ENCODE measurements at regions not wholly inside any gene's neighbourhood (a gene's known extent, or its start where the extent isn't known, plus 50 kb on each side); places are given as distances from the start of the nearest gene placed in this dataset.

DNA sequence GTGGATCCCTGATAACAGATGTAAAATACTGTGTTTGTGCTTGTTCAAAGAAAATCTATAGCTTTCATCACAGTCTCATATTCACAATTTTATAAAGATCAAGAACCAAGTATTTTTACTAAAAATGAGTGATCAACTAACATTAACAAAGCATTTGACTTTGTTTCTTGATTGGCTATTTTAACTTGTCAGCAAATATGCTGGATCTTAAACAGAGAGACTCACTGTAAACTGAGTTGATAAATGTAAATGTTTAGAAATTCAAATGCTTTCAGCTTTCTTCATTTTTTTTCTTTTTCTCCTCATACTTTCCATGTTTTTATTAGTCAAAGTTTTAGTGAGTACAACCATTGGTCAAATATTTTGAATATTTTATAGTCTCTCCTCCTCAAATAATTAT is 923.0 kb upstream of the NR2F2 start:
- no peak for FAIRE-seq
- no peak for DNase-seq (ENCODE audit: insufficient read length, low spot score)

DNA sequence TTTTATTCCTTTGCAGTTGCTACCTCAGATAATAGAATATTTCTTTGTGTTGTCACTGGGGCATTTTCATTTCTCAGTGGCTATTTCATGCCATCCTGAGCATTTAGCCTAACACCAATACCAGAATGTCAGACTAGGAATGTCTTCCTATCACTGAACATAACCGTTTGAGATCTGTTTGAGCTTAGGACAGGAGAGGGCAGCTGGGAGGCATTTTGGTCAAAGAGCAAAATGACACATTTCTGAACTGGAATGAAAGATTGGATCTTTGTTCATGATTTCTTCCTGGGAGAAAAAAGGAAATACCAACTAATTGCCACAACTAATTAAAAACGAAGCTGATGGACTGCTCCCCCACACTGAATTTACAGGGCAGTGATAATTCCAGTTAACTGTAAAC is 921.3 kb upstream of the NR2F2 start:
- FAIRE-seq, result no peak
- no peak for DNase-seq (ENCODE audit: insufficient read length, low spot score)

DNA sequence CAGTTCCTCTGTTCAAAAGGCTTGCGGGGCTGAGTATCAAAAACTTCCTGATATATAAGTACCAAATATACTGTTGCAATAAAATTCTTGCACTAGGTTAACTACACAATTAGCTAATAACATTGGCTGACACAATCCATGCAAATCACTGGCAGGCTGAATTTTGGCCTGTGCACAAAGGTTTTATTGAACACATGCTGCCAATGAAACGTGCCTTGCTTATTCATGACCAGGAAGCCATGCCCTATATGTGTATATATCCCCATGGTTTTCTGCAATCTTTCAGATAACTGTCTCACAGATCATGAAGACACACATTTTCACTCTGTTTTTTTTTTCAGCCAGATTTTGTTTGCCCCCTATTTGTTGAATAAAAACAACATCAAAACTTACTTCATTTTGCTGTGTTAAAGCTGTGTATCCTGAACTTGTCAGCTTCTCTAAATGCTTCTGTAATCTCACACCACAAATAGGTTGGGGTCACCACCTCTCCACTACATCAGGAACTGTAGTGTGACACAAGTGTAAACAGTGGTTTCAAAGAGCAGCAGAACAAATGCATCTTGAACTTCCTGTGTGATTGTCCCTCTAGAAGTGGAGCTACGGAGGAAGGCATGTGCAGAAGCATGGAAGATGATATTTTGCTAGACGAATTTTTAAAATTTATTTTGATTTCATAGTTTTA is 920.7 kb upstream of the NR2F2 start:
- no peak for DNase-seq (ENCODE audit: insufficient read length, low spot score)
- no peak for FAIRE-seq

DNA sequence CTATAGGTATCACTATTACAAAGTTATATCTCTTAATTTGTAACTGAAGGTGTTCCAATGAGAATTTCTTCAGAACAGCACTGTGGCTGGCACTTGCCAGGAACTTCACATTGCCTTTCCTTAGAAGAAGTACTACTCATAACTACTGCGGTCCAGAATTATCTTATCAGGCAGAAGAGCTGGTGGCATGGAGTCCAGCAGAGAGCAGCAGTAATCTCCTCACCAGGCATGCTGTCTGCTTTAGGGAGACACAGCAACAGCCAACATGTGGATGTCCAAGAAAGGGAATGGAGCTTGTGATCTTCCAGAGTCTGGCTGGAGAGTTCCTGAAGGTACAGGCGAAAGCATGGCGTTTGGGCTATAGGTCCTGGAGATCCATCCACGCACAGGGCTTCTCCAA is 919.7 kb upstream of the NR2F2 start:
- DNase-seq (ENCODE audit: insufficient read length, low spot score) (no peak), FAIRE-seq (no peak)

DNA sequence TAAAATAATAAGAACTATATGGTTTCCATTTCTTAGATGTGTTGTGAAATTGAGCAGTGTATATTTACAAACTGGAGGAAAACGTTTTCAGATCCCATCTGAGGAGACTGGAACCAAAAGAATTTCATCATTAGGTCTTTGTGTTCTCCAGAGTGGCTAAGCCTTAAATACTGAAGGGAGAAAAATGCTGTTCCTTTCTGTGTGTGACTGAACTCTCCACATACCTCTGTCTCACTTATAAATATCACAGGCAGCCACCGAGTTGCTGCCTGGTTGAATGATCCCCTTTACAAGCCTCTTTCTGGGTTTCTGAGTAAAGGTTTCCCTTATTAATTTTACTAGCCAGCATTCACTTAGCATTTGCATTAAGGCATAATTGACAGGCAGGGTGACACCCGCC is 913.9 kb upstream of the NR2F2 start:
- DNase-seq (ENCODE audit: insufficient read length, low spot score) (no peak), FAIRE-seq (no peak)

DNA sequence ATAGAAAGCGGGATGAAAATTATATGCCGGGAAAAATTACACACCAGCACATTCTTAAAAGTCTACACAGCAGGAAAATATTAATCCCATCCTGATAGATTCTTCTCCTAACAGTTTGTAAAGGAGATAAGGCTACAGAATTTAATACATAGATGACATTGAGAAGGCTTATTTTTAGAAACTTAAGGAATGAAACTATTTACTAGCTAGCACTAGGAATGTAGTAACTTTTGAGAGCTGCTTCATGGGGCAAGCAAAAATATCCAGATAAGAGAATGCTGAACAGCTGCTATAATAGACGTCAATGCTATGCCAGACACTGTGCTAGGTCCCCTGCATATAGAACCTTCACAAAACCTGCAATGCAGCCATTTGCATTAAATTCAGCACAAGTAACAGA is 912.7 kb upstream of the NR2F2 start:
- DNase-seq (ENCODE audit: insufficient read length, low spot score), result no peak
- no peak for FAIRE-seq

DNA sequence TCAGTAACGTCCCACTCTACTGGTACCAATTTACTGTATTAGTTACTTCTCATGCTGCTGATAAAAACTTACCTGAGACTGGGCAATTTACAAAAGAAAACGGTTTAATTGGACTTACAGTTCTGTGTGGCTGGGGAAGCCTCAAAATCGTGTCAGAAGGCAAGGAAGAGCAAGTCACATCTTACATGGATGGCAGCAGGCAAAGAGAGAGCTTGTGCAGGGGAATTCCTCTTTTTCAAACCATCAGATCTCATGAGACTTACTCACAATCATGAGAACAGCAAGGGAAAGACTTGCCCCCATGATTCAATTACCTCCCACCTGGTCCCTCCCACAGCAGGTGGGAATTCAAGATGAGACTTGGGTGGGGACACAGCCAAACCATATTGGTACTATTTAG is 908.2 kb upstream of the NR2F2 start:
- no peak for DNase-seq (ENCODE audit: insufficient read length, low spot score)
- FAIRE-seq, result no peak

DNA sequence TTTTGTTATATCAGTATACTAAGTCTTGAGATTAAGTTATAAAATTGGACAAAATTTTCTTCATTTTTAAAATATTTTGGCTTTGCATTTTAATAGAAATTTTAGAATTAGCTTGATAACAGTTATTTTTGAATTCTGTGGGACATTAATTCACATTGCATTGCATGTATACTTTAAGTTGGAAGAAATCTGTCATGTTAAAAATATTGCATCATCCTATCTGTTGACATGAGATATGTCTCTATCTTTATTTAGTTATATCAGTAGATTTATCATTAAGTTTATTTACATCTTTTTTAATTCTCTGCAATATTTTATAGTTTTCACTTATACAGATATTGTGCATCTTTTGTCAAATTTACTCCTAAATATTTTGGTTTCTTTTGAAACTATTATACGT is 904.6 kb upstream of the NR2F2 start:
- DNase-seq (ENCODE audit: insufficient read length, low spot score), result no peak
- FAIRE-seq, result no peak

DNA sequence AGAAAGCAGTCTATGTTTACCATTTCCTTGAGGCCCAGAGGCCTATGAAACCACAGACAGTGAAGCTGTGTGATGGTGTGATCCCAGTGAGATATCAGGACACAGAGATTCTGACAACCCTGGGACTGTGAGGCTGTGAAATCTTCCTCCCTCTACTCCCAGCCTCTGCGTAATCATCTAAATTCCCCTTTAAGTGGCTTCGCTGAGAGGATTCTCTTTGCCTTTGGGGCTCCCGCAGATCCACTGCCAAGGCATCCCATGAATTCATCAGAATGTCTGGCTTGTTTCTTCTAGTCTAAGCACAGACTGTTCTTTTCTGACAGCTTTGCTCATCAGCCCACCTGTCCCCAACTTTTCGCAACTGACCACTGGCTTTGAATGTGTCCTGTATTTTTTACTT is 901.2 kb upstream of the NR2F2 start:
- FAIRE-seq (no peak), DNase-seq (ENCODE audit: insufficient read length, low spot score) (no peak)

DNA sequence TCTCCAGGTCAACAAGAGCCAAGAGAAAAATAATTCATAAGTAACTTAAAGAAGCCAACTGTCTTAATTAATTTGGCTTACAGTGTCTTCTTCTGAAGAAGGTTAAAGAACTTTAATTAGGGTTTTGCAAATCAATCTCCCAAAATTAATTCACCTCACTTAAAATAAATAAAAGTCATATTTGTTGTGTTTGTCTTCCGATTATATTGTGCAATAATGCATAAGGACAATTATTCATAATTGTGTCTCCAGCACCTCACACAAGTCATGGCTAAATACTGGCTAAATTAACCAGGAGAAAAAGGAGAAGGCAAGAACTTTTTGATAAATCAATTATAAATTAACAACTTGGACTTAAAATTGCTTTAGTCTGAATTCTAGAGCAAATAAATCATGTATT is 899.0 kb upstream of the NR2F2 start:
- no peak for DNase-seq (ENCODE audit: insufficient read length, low spot score)
- FAIRE-seq, result no peak

DNA sequence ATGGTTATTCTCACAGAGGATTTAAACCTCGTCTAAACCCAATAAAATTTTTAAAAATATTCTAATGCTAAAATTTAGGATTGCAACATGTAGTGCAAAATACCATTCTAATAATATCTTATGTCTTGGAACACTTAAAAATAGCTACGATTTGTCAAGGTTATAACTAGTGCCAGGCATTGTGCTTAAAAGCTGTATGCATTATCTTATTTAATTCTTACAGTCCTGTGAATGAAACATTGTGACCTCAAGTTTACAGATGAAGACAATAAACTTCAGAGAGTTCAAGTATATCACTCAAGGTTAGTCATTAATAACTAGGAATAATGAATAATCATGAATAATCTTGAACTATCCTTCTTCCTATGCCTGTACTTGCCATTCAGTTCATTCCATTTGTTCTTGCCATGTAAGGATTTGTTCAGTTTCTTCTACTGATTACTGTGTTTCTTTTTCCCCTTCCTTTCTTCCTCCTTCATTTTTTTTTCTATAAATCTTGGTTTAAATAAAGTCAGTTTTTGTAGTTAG is 897.6 kb upstream of the NR2F2 start:
- DNase-seq (ENCODE audit: insufficient read length, low spot score) (no peak), FAIRE-seq (no peak)

DNA sequence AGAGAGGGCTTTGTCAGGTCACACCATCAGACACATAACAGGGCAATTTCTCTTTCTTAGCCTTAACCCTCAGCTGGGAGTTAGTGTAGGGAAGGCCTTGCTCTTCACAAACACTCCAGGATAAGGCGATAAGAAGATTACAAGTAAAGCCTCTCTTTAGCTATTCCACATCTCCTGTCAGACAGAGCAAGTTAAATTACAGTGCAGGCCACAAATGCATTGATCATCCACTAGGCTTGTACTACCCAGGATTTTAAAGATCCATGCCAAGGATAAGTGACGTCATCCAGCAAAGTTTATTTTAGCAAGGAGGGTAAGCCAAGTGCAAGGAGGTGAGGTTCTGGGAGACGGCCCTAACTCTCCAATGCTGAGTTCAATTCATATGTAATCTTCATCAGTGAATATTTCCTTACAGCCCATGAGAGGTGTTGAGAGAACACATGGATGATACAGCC is 890.6 kb upstream of the NR2F2 start:
- FAIRE-seq (no peak), DNase-seq (ENCODE audit: insufficient read length, low spot score) (no peak)

DNA sequence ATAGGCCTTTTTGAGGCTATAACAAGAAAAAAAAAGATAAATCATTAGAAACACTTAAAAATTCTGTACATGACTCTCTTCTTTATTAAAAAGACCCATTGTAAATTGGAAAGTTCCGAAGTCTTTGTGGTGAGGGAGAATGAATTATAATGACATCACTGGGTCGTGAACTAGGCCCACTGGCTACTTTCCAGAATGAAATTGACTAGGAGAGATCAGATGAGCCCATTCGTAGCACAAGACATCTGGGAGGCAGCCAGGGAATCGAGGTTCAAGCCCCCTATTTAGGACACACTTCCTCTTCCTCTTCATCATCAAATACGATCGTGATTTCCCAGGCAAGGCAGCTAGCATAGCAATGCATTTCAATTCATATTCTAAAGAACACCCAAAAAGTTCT is 889.8 kb upstream of the NR2F2 start:
- no peak for DNase-seq (ENCODE audit: insufficient read length, low spot score)
- no peak for FAIRE-seq

DNA sequence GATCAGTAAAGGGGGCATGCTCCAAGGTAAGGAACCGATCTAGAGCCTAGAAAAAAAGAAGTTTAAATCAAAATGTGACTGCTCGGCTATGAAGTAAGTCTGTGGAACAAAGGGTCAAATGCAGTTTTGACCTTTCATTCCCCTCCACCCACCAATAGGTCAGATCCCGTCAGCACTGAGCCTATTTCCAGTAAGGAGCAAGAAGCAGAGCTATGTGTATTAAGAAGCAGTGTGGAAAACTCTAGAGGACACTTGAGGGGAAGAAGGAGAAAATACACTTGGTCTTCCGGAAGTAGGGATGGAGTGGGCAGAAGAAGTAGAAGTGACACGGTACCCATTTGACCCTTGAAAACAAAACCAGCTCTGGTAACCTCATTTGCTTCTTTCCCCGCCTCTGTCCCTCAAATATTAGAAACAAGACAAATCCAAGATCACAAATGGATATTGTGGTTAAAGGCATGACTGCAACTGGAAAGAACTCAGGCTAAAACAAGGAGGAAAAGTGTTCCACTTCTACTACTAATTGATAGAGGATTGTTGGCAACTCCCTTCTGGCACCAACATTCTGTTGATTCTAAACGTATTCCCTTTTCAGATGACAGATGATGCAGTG is 888.3 kb upstream of the NR2F2 start:
- no peak for FAIRE-seq
- DNase-seq (ENCODE audit: insufficient read length, low spot score), result no peak

DNA sequence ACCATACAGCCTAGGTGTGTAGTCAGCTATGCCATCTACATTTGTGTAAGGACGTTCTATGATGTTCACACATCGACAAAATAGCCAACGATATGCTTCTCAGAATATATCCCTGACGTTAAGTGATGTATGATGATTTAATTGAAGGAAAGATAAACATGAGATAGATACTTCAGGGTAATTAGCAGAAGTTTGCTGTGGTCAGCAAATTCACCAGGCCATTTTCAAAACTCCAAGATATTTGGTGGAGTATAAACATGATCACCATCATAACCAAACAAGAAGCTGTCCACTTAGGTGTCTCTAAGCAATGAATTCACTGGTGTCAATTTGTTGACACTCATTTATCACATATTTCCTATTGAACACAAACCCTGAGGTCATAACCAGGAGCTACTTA is 885.6 kb upstream of the NR2F2 start:
- FAIRE-seq (no peak), DNase-seq (ENCODE audit: insufficient read length, low spot score) (no peak)

DNA sequence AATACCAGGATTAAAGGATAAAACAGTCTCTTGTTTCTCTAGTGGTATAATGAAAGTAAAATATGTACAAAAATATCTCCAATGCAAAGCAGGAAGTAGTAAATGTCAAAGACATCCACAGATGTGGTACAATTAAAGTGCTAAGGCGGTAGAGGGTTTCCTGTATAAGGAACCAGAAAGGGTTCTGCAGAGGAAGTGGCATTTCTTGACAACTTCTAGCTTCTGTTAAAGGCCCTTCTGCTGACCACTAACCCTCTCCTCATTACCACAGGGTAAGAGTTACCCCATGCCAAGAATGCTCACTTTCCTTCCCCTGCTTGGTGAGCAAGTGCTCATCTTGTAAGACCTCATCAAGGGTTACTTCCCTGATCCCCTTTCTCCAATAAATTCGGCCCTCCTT is 883.6 kb upstream of the NR2F2 start:
- FAIRE-seq (no peak), DNase-seq (ENCODE audit: insufficient read length, low spot score) (no peak)

DNA sequence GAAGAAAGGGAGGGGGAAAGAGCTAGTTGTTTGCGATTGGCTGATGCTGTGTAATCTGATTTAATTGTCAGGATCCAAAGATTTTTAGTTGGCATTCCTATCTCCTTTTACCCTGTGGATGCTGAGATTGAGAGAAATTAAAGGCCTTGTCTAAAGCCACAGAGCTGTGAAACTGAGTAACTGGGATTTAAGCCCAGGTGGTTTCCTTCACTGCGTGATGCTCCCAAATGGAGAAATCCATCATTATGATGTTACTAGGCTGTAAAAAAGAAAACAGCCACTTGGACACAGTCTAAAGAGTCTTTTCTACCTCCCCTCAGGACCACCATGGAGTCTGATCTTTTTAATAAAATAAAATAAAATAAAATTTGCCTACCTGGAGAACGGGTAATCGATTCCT is 883.0 kb upstream of the NR2F2 start:
- FAIRE-seq, result no peak
- no peak for DNase-seq (ENCODE audit: insufficient read length, low spot score)

DNA sequence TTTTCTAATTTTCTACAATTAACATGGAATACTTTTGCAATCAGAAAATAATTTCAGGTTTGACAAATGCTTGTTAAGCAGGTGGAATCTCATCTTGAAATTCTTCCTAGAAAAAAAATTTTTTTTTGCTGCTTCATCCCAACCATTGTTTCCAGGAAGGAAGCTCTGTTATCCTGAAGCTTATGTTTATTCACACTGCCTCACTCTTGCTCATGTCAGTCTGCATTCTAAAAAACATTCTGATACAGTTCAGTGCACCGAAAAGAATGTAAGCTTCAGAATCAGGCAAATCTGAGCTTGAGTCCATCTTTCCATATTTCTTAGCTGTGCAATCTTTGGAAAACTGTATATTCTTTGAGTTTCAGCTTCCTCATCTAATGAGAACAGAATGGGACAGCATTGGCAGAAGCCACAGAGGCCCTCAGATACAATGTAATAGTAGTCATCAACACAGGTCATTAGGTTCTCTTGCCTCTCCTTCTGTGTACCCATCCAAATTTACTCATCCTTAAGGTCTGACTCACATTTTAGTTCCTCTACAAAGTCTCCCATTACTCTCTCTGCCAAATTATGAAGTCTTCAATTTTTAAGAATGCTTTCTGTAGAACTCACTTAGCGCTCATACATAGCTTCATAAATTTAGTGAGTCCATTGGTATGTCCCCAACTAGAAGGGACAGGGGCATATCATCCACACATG is 881.8 kb upstream of the NR2F2 start:
- DNase-seq (ENCODE audit: insufficient read length, low spot score) (no peak), FAIRE-seq (no peak)

DNA sequence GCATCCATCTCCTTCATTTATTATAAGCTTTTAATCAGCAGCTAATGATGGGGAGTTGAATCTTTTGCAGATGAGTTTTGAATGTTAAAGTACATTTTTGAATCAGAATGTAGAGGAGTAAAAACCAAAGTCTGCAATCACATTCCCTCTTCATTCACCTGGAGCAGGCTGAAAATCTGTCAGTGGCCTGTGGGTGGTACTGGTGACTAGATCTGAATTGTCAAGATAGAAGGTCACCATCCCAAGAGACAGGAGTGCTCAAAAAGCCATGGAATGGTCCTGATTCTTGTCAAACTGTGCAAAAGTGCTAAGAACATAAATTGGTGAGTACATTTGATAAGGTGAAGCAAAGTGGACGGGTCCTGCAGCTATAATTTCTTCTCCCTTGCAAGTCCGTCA is 881.3 kb upstream of the NR2F2 start:
- no peak for DNase-seq (ENCODE audit: insufficient read length, low spot score)
- no peak for FAIRE-seq

DNA sequence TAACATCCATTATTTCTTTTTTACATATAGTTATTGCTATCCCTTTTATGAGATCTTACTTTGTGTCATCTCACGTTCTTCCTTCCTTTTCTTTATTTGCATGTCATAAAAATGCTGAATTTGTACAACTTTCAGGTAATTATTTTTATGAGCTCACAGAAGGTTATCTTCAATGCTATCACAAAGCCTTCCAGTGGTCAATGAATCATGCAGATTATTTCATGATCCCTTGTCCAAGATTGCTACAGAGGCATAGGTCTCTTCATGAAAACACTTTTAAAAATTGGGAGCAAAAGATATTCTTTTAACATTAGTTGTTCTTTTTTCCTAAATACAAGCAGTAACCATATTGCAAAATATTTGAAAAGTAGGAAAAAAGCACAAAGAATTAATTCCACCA is 880.1 kb upstream of the NR2F2 start:
- FAIRE-seq (no peak), DNase-seq (ENCODE audit: insufficient read length, low spot score) (no peak)

DNA sequence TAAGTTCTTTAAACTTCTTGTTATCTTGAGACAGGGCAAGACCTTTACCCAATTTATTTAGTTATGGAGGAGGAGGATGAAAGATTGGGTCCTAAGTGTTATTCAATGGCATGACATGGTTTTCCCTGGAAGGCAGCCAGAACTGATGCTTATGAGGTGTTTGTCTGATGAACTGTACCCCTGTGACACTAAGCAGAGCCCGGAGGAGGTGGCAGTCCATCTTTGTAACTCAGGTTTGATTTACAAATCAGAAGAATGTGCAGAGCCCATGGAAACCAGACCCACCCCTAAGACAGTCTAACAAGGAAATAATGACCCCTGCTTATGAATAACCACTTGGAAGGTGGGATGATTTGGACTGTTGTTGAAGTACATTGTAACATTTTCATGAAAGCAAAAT is 878.6 kb upstream of the NR2F2 start:
- FAIRE-seq, result no peak
- DNase-seq (ENCODE audit: insufficient read length, low spot score), result no peak
